OCI-LY7 (cell line): ENCODE measurements at regions not wholly inside any gene's neighbourhood (a gene's known extent, or its start where the extent isn't known, plus 50 kb on each side); places are given as distances from the start of the nearest gene placed in this dataset.

Experiments
- BruUV-seq: library from RNA; stranded (reverse); fragments of 400-500 nt; replicated peaks from 2 replicates; lab custom pipeline; 2021; lab: Mats Ljungman, UMichigan
- CTCF ChIA-PET: fragments of 300-600 bp; sonication (Branson Sonifier 250); formaldehyde crosslinking; loops from one replicate; lab custom pipeline; 2022; ENCODE audit warnings: antibody characterized with exemption; ENCODE audit not compliant: unreplicated experiment; lab: Charles Lee
- POLR2A ChIA-PET: fragments of 300-600 bp; sonication (Branson Sonifier 250); formaldehyde crosslinking; loops from one replicate; lab custom pipeline; 2022; ENCODE audit warnings: antibody characterized with exemption; lab: Charles Lee
- DNase-seq: peaks from one replicate; pipeline ENCODE4 v3.0.0-alpha.2; 2015; ENCODE audit warnings: low spot score
- H2AFZ ChIP-seq: fragments of 200-600 bp; sonication (generic), shearing (Covaris generic); 2 replicates; pipeline ENCODE4 v1.6.1; 2014; ENCODE audit warnings: mild to moderate bottlenecking, antibody characterized with exemption, low read length, moderate library complexity
- H3K27ac ChIP-seq: fragments of 200-600 bp; sonication (generic); 2 replicates; pipeline ENCODE4 v1.5.1; 2014; ENCODE audit warnings: mixed run types, low read depth, mild to moderate bottlenecking, moderate library complexity, low read length, inconsistent platforms; ENCODE audit not compliant: poor library complexity, severe bottlenecking
- H3K36me3 ChIP-seq: fragments of 200-600 bp; sonication (generic); 2 replicates; pipeline ENCODE4 v1.6.1; 2014; ENCODE audit warnings: mild to moderate bottlenecking, antibody characterized with exemption, low read length, moderate library complexity, mixed read lengths; ENCODE audit not compliant: insufficient read depth
- H3K4me1 ChIP-seq: fragments of 200-600 bp; sonication (generic); 2 replicates; pipeline ENCODE4 v1.5.1; 2014; ENCODE audit warnings: mild to moderate bottlenecking, low read length; ENCODE audit not compliant: insufficient read depth, poor library complexity, severe bottlenecking
- H3K4me2 ChIP-seq: fragments of 200-600 bp; sonication (generic); 2 replicates; pipeline ENCODE4 v1.6.1; 2014; ENCODE audit warnings: mild to moderate bottlenecking, low read length
- H3K4me3 ChIP-seq: fragments of 200-600 bp; sonication (generic); 2 replicates; pipeline ENCODE4 v1.5.1; 2014; ENCODE audit warnings: mild to moderate bottlenecking, low read depth, low read length; ENCODE audit not compliant: poor library complexity, severe bottlenecking
- H3K79me2 ChIP-seq: fragments of 200-600 bp; sonication (generic); 2 replicates; pipeline ENCODE4 v1.6.1; 2016; ENCODE audit warnings: low read depth, mild to moderate bottlenecking, low read length, moderate library complexity, mixed read lengths; ENCODE audit not compliant: insufficient read depth
- H3K9me2 ChIP-seq: fragments of 200-600 bp; sonication (generic); 2 replicates; pipeline ENCODE4 v1.6.1; 2016; ENCODE audit warnings: mild to moderate bottlenecking, low read length, mixed read lengths; ENCODE audit not compliant: insufficient read depth
- H3K9me3 ChIP-seq: fragments of 200-600 bp; sonication (generic); 2 replicates; pipeline ENCODE4 v1.6.1; 2014; ENCODE audit warnings: mild to moderate bottlenecking, mixed run types, low read length, mixed read lengths
- H4K20me1 ChIP-seq: fragments of 200-600 bp; sonication (generic); 2 replicates; pipeline ENCODE4 v1.6.1; 2014; ENCODE audit warnings: mild to moderate bottlenecking, antibody characterized with exemption, low read length, moderate library complexity, mixed read lengths; ENCODE audit not compliant: insufficient read depth
- EZH2phosphoT487 ChIP-seq: fragments of 200-600 bp; sonication (generic); IDR thresholded peaks from 2 replicates; pipeline ENCODE4 v1.6.1; 2018; ENCODE audit warnings: low read depth, borderline replicate concordance, mild to moderate bottlenecking, mixed run types, antibody characterized with exemption, low read length, moderate library complexity, mixed read lengths
- intact Hi-C: fragments of 100-400 bp; cut with micrococcal nuclease; formaldehyde crosslinking; loops from one replicate; pipeline ENCODE4 v1.10.0; 2022; ENCODE audit not compliant: unreplicated experiment
- TF ChIP-seq, protein P1 (sequence below): fragments of 200-600 bp; sonication (generic); conservative IDR thresholded peaks from 2 replicates; pipeline ENCODE4 v1.5.1; 2014; ENCODE audit warnings: mild to moderate bottlenecking, antibody characterized with exemption, low read length, moderate library complexity, mixed read lengths

DNA sequence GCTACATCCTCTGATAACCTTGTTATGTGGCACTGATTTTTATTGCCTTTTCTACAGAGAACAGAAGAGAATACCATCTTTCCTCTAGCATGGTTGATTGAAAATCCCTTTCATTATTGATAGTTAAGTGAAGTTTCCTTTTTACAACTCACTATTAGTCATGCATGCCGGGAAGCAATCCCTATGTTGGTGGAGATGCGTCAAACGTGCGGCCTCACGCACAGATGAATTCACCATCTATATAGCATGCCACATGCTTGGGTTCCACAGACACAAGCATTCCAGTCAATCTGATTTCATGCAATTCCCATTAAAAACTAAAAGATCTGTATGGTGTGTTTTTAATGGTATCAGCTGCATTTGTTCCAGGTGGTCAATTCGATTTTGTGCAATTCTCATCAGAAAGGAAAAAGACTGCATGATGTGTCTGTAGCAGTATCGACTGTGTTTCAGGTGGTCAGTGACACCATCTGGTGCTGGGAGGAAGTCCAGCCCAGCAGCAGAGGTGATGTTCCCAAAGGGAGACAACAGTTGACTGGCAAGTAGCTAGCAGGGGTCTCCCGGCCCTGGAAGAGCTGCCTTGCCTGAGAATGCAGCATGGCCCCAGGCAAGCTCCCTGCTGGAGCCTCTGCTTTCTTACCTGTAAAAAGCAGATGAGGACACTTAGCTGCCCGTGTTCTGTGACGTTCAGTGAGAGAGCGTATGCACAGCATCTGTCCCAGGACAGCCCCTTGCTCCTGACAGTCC is 151.3 kb upstream of the NCK2 start:
- H3K9me2 ChIP-seq: no peaks in the 10 kb centered on the region
- H3K4me2 ChIP-seq: no peak overlapping the region
- H3K27ac ChIP-seq: no peak overlapping the region
- DNase-seq: no peak
- no peaks in the 10 kb centered on the region for H4K20me1 ChIP-seq
- H3K4me3 ChIP-seq: no peak overlapping the region
- no peaks in the 10 kb centered on the region for H3K9me3 ChIP-seq
- no peaks in the 10 kb centered on the region for H3K79me2 ChIP-seq
- CTCF ChIA-PET: no interaction called here
- no peaks in the 10 kb centered on the region for H3K36me3 ChIP-seq
- POLR2A ChIA-PET: interaction anchor here (0.6 to 0.7 kb wide), 2 partner anchors 10 to 14 kb away, joined by 3 read pairs; no protein-coding TSS in a partner anchor
- BruUV-seq: no TSS peak
- intact Hi-C loops: no loop called here
- no peak overlapping the region for H2AFZ ChIP-seq
- TF ChIP-seq EZH2phosphoT487: no peak
- TF ChIP-seq, protein P1, sequence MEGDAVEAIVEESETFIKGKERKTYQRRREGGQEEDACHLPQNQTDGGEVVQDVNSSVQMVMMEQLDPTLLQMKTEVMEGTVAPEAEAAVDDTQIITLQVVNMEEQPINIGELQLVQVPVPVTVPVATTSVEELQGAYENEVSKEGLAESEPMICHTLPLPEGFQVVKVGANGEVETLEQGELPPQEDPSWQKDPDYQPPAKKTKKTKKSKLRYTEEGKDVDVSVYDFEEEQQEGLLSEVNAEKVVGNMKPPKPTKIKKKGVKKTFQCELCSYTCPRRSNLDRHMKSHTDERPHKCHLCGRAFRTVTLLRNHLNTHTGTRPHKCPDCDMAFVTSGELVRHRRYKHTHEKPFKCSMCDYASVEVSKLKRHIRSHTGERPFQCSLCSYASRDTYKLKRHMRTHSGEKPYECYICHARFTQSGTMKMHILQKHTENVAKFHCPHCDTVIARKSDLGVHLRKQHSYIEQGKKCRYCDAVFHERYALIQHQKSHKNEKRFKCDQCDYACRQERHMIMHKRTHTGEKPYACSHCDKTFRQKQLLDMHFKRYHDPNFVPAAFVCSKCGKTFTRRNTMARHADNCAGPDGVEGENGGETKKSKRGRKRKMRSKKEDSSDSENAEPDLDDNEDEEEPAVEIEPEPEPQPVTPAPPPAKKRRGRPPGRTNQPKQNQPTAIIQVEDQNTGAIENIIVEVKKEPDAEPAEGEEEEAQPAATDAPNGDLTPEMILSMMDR: no peak
- H3K4me1 ChIP-seq: no peaks in the 10 kb centered on the region

DNA sequence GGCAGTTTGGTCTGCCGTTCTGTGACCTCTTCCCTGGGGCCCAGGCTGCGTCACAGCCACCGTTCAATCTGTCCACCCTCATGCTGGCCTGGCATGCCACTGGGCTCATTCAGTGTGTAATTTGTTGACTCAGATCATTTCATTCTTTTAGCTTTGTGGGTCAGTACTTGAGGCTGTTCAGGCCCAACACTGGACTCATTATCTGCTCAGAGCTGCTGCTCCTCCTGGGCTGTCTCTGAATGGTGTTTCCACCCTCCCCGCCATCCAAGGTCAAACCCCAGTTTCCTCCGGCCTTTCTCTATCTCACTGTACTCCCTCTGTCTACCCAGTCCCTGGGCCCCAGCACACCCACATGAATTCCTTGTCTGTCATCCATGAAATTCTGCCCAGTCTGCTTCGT is 152.4 kb upstream of the NCK2 start:
- ChIA-PET POLR2A (no interaction called here), CTCF (no interaction called here)
- Histone ChIP-seq H3K4me3 (no peak overlapping the region), H3K36me3 (no peaks in the 10 kb centered on the region), H3K4me2 (no peak overlapping the region), H3K9me2 (no peaks in the 10 kb centered on the region), H3K9me3 (no peaks in the 10 kb centered on the region), H4K20me1 (no peaks in the 10 kb centered on the region), H3K4me1 (no peaks in the 10 kb centered on the region), H3K79me2 (no peaks in the 10 kb centered on the region), H2AFZ (no peak overlapping the region), H3K27ac (no peak overlapping the region)
- no peak for TF ChIP-seq EZH2phosphoT487
- TF ChIP-seq, protein P1: no peak
- no TSS peak for BruUV-seq
- no peak for DNase-seq
- intact Hi-C loops: no loop called here
